ENCODE measurements at regions not wholly inside any gene's neighbourhood (a gene's known extent, or its start where the extent isn't known, plus 50 kb on each side); places are given as distances from the start of the nearest gene placed in this dataset.

DNA sequence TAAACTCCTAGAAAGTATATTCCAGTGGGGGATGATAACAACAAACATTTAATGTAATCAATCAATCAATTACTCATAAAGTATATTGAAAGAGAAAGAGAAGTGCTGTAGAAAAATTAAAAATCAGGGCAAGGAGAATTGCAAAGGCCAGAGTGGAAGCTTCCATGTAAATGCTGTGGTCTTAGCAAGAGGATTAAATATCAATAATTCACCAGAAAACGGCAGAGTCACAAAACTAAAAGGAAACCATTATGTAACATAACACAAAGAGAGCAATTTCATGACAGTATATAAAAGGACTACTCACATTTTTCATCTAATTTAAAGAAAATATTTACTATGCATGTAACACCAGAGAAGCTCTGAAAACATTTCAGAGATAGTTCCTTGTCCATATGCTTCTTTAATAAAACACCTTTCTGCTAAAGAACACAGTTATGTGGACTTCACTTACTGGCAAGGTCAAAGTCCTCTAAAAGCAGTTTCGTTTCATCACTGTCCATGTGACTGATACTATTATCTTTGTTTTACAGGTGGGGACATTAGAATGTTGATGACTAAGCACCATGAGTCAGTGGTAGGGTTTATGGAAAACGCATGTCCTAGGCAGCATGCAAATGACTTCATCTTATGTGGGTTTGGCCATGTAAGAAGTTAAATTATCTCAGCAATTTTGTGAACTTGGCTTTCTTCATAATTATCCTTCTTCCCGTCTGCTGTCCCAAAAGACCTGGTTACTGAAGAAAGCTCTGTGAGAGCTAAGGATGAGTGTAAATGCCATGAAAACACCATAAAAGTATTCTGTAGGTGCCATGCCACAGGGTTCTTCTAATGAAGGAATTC is 185.8 kb upstream of the TENT5A start:
- H3K9ac ChIP-seq (ENCODE audit: low read length): peak overlapping the region; percentile 83
- H3K36me3 ChIP-seq (ENCODE audit: low read depth, low read length): no peaks in the 10 kb centered on the region
- H3K4me1 ChIP-seq (ENCODE audit: insufficient read depth, low read length): peaks cover 62% of the 10 kb centered on the region
- peak; percentile 94 for DNase-seq
- TF ChIP-seq EZH2phosphoT487 (IDR thresholded peaks at IDR 0.05; ENCODE audit: borderline replicate concordance, low read length): no peak
- TF ChIP-seq, protein P1, sequence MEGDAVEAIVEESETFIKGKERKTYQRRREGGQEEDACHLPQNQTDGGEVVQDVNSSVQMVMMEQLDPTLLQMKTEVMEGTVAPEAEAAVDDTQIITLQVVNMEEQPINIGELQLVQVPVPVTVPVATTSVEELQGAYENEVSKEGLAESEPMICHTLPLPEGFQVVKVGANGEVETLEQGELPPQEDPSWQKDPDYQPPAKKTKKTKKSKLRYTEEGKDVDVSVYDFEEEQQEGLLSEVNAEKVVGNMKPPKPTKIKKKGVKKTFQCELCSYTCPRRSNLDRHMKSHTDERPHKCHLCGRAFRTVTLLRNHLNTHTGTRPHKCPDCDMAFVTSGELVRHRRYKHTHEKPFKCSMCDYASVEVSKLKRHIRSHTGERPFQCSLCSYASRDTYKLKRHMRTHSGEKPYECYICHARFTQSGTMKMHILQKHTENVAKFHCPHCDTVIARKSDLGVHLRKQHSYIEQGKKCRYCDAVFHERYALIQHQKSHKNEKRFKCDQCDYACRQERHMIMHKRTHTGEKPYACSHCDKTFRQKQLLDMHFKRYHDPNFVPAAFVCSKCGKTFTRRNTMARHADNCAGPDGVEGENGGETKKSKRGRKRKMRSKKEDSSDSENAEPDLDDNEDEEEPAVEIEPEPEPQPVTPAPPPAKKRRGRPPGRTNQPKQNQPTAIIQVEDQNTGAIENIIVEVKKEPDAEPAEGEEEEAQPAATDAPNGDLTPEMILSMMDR (conservative IDR thresholded peaks at IDR 0.05; ENCODE audit: low read depth, low read length): no peak
- H3K9me3 ChIP-seq (ENCODE audit: low read length): no peaks in the 10 kb centered on the region
- no peaks in the 10 kb centered on the region for H4K20me1 ChIP-seq (ENCODE audit: low read length)
- ChIA-PET POLR2A (ENCODE audit: unreplicated experiment) (interaction anchor here (0.6 kb wide), 1 partner anchor 150 kb away, joined by 3 read pairs; no protein-coding TSS in a partner anchor), CTCF (no interaction called here)
- BruUV-seq (replicated peaks): TSS peak; percentile 85
- peak overlapping the region; percentile 71 for H3K4me2 ChIP-seq (ENCODE audit: low read length)
- intact Hi-C loops (cut with micrococcal nuclease): loop anchor here (2.0 to 5.0 kb wide), 3 partner anchors 59 to 186 kb away; partner anchors contain the start of gene TENT5A
- H2AFZ ChIP-seq (ENCODE audit: low read length): 0 out of 2 replicates have a peak overlapping the region, but pooled peaks have one; percentile 60
- no peaks in the 10 kb centered on the region for H3K79me2 ChIP-seq (ENCODE audit: low read length)
- H3K9me2 ChIP-seq (replicated peaks; ENCODE audit: low read length): no peaks in the 10 kb centered on the region
- peak; percentile 73 for ATAC-seq
- H3K27ac ChIP-seq (ENCODE audit: low read length): peak overlapping the region; percentile 99
- peaks cover 4% of the 10 kb centered on the region for H3F3A ChIP-seq (ENCODE audit: low read length, unreplicated experiment)
- H3K27me3 ChIP-seq (ENCODE audit: low read length): no peaks in the 10 kb centered on the region
- peak overlapping the region; percentile 51 for H3K4me3 ChIP-seq (ENCODE audit: low read length)

- Histone ChIP-seq H3K79me2 (ENCODE audit: low read length) (no peaks in the 10 kb centered on the region), H4K20me1 (ENCODE audit: low read length) (no peaks in the 10 kb centered on the region), H3K9ac (ENCODE audit: low read length) (peak overlapping the region; percentile 83), H3K36me3 (ENCODE audit: low read depth, low read length) (no peaks in the 10 kb centered on the region), H3K9me2 (replicated peaks; ENCODE audit: low read length) (no peaks in the 10 kb centered on the region), H3K9me3 (ENCODE audit: low read length) (no peaks in the 10 kb centered on the region), H3K4me3 (ENCODE audit: low read length) (peak overlapping the region; percentile 51), H3K27me3 (ENCODE audit: low read length) (no peaks in the 10 kb centered on the region), H3K4me2 (ENCODE audit: low read length) (peak overlapping the region; percentile 71), H3K4me1 (ENCODE audit: insufficient read depth, low read length) (peaks cover 65% of the 10 kb centered on the region), H2AFZ (ENCODE audit: low read length) (0 out of 2 replicates have a peak overlapping the region, but pooled peaks have one; percentile 2), H3F3A (ENCODE audit: low read length, unreplicated experiment) (peaks cover 4% of the 10 kb centered on the region), H3K27ac (ENCODE audit: low read length) (peak overlapping the region; percentile 99)
- ATAC-seq (peak; percentile 15), DNase-seq (peak; percentile 58)
- TF ChIP-seq, protein P1 (conservative IDR thresholded peaks at IDR 0.05; ENCODE audit: low read depth, low read length): no peak
- TF ChIP-seq EZH2 (IDR thresholded peaks at IDR 0.05; ENCODE audit: low read length, unreplicated experiment) (no peak), EZH2phosphoT487 (IDR thresholded peaks at IDR 0.05; ENCODE audit: borderline replicate concordance, low read length) (no peak)
- BruUV-seq (replicated peaks): no TSS peak
- ChIA-PET CTCF (no interaction called here), POLR2A (ENCODE audit: unreplicated experiment) (interaction anchor here (0.6 kb wide), 1 partner anchor 151 kb away, joined by 3 read pairs; no protein-coding TSS in a partner anchor)
- intact Hi-C loops (cut with micrococcal nuclease): loop anchor here (5.0 kb wide), 1 partner anchor 185 kb away; the partner anchor contains the start of gene TENT5A
These were observed 184.9 kb upstream of the TENT5A start for GRCh38 chr6:81937296-81937937.
